Left ventricle myocardium inferior (tissue), 1 donor: ENCODE measurements at regions not wholly inside any gene's neighbourhood (a gene's known extent, or its start where the extent isn't known, plus 50 kb on each side); places are given as distances from the start of the nearest gene placed in this dataset.

Experiments used
- DNase-seq: peaks from one replicate; pipeline ENCODE4 v3.0.0-alpha.2; 2020
- H3K27ac ChIP-seq: fragments of 200-600 bp; replicated peaks from 2 replicates; pipeline ENCODE4 v1.8.0; 2021
- H3K27me3 ChIP-seq: fragments of 200-600 bp; 2 replicates; pipeline ENCODE4 v1.8.0; 2021; ENCODE audit warnings: low read depth
- H3K36me3 ChIP-seq: fragments of 200-600 bp; 2 replicates; pipeline ENCODE4 v1.8.0; 2021
- H3K4me1 ChIP-seq: fragments of 200-600 bp; 2 replicates; pipeline ENCODE4 v1.8.0; 2021
- H3K4me3 ChIP-seq: fragments of 200-600 bp; 2 replicates; pipeline ENCODE4 v1.8.0; 2021; ENCODE audit warnings: mild to moderate bottlenecking, moderate library complexity
- H3K9me3 ChIP-seq: fragments of 200-600 bp; replicated peaks from 2 replicates; pipeline ENCODE4 v1.8.0; 2021
- CTCF ChIP-seq: fragments of 200-600 bp; IDR thresholded peaks from 2 replicates; pipeline ENCODE4 v1.8.0; 2021; ENCODE audit warnings: antibody characterized with exemption, mild to moderate bottlenecking, borderline replicate concordance
- intact Hi-C: fragments of 100-400 bp; cut with micrococcal nuclease; formaldehyde crosslinking; loops from one replicate; pipeline ENCODE4 v1.11.0; 2022
- donor health status: DM: no; HTN: yes; CAD: no; lungs with severe emphysema.

GRCh38 chr11:32325187-32325586 lies 110.2 kb downstream of the WT1 start:
- Histone ChIP-seq H3K36me3 (no peaks in the 10 kb centered on the region), H3K4me3 (no peak overlapping the region), H3K27me3 (peaks cover 45% of the 10 kb centered on the region), H3K27ac (no peak overlapping the region), H3K4me1 (no peaks in the 10 kb centered on the region), H3K9me3 (no peaks in the 10 kb centered on the region)
- no peak for DNase-seq
- intact Hi-C loops = no loop called here
- TF ChIP-seq CTCF = no peak

DNA sequence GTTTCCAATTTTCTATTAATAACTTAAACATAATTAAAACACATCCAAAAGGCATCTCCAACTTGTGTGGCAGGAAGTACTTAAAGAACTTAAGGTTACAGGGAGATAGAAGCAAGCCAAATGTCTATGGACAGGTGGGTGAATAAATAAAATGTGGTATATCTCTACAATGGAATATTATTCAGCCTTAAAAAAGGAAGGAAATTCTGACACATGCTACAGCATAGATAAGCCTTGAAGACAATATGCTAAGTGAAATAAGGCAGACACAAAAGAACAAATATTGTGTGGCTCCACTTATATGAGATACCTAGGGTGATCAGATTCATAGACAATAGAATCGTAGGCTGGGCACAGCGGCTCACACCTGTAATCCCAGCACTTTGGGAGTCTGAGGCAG lies 109.6 kb downstream of the WT1 start:
- Histone ChIP-seq H3K4me3 (no peak overlapping the region), H3K4me1 (no peaks in the 10 kb centered on the region), H3K36me3 (no peaks in the 10 kb centered on the region), H3K27me3 (peaks cover 42% of the 10 kb centered on the region), H3K9me3 (no peaks in the 10 kb centered on the region), H3K27ac (no peak overlapping the region)
- DNase-seq = no peak
- TF ChIP-seq CTCF = no peak
- intact Hi-C loops = no loop called here

GRCh38 chr11:32326522-32326921 lies 108.8 kb downstream of the WT1 start:
- Histone ChIP-seq H3K36me3 (no peaks in the 10 kb centered on the region), H3K4me3 (no peak overlapping the region), H3K27ac (no peak overlapping the region), H3K27me3 (peaks cover 42% of the 10 kb centered on the region), H3K9me3 (no peaks in the 10 kb centered on the region), H3K4me1 (no peaks in the 10 kb centered on the region)
- DNase-seq = no peak
- no peak for TF ChIP-seq CTCF
- intact Hi-C loops = no loop called here

DNA sequence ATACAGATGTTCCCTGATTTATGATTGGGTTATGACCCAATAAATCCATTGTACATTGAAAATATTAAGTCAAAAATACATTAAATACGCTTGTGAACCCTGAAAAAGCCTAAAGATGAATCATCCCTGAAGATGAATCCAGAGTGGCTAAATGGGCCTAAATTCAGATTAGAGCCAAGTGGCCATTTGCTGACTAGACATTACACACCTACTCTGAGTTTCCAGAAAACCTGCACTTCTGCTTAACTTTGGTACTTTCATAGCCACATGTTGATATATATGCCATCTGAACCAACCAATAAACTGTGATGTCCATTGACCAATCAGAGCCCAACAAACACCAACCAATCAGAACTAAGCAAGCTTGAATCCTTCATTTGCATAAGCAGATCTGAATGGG lies 106.9 kb downstream of the WT1 start:
- no peaks in the 10 kb centered on the region for H3K9me3 ChIP-seq
- no peaks in the 10 kb centered on the region for H3K36me3 ChIP-seq
- H3K4me3 ChIP-seq = no peak overlapping the region
- H3K27ac ChIP-seq = no peak overlapping the region
- intact Hi-C loops = no loop called here
- peaks cover 24% of the 10 kb centered on the region for H3K27me3 ChIP-seq
- no peak for DNase-seq
- no peak for TF ChIP-seq CTCF
- H3K4me1 ChIP-seq = peaks cover 8% of the 10 kb centered on the region

DNA sequence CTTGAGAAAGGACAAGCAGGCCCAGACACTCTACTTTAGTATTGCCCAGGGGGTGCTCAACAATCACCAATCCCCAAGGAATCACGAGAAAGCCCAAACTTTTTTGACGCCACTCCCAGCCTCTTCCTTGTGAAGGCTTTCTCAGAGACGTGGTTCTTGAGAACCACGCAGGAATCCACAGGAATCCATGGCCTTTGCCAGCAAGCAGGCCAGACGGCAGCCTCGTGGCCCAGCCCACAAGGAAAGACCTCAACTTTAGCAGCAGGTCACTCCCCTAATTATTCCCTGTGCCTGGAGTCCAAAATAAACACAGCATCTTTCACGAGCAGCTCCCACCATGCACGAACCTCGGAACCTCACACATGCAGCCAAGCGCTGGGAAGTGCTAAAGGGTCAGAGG lies 104.2 kb downstream of the WT1 start:
- Histone ChIP-seq H3K9me3 (no peaks in the 10 kb centered on the region), H3K4me3 (no peak overlapping the region), H3K27me3 (peaks cover 41% of the 10 kb centered on the region), H3K36me3 (no peaks in the 10 kb centered on the region), H3K4me1 (peaks cover 11% of the 10 kb centered on the region), H3K27ac (no peak overlapping the region)
- intact Hi-C loops = no loop called here
- DNase-seq = no peak
- no peak for TF ChIP-seq CTCF

GRCh38 chr11:32331792-32332191 lies 103.5 kb downstream of the WT1 start:
- H3K27me3 ChIP-seq = peaks cover 45% of the 10 kb centered on the region
- no peaks in the 10 kb centered on the region for H3K36me3 ChIP-seq
- H3K4me1 ChIP-seq = peaks cover 11% of the 10 kb centered on the region
- H3K4me3 ChIP-seq = no peak overlapping the region
- H3K9me3 ChIP-seq = no peaks in the 10 kb centered on the region
- intact Hi-C loops = no loop called here
- no peak for DNase-seq
- no peak for TF ChIP-seq CTCF
- no peak overlapping the region for H3K27ac ChIP-seq
